Upper lobe of right lung (tissue), 1 donor: ENCODE measurements at regions not wholly inside any gene's neighbourhood (a gene's known extent, or its start where the extent isn't known, plus 50 kb on each side); places are given as distances from the start of the nearest gene placed in this dataset.

ENCODE experiments used
- ATAC-seq: fragments of 200-7000 bp; cut with Tn5 transposase; one replicate; pipeline ENCODE4 v1.9.1; 2020; ENCODE audit warnings: mild to moderate bottlenecking, moderate library complexity
- DNase-seq: peaks from one replicate; pipeline ENCODE4 v3.0.0-alpha.2; 2020
- H3K27ac ChIP-seq: fragments of 200-600 bp; one replicate; pipeline ENCODE4 v1.8.0; 2022
- H3K27me3 ChIP-seq: fragments of 200-600 bp; one replicate; pipeline ENCODE4 v1.8.0; 2022; ENCODE audit warnings: mild to moderate bottlenecking
- H3K36me3 ChIP-seq: fragments of 200-600 bp; one replicate; pipeline ENCODE4 v1.8.0; 2022
- H3K4me1 ChIP-seq: fragments of 200-600 bp; one replicate; pipeline ENCODE4 v1.8.0; 2022
- H3K4me3 ChIP-seq: fragments of 200-600 bp; one replicate; pipeline ENCODE4 v1.8.0; 2022; ENCODE audit warnings: mild to moderate bottlenecking
- H3K9me3 ChIP-seq: fragments of 200-600 bp; one replicate; pipeline ENCODE4 v1.8.0; 2022
- CTCF ChIP-seq: fragments of 200-600 bp; IDR thresholded peaks from one replicate; pipeline ENCODE4 v1.8.0; 2022; ENCODE audit warnings: antibody characterized with exemption
- intact Hi-C: fragments of 100-400 bp; cut with DNase I; formaldehyde crosslinking; loops from one replicate; pipeline ENCODE4 v1.11.0; 2022
- donor health status: DM: no; HTN: yes; CAD: no; lungs with severe emphysema.

DNA sequence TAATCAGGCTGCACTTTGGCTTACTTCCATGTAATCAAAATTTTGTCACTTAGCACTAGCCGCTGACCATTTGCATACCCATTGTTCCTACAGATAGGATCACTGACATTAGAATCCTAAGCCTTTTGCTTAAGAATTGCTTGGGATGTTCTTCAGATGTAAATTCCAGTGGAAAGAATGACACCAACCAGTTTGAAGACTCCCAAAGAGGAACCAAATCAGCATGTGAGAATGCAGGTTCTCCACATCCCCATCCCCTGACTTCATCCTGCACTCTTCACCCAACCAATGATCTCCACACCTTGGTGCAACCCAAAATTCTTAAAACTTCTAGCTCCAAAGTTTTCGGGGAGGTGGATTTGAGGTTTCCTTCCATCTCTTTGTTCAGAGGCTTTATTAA is 345.6 kb downstream of the GPAM start:
- Histone ChIP-seq H3K27me3 (no peaks in the 10 kb centered on the region), H3K27ac (no peak overlapping the region), H3K4me1 (no peaks in the 10 kb centered on the region), H3K9me3 (no peaks in the 10 kb centered on the region), H3K4me3 (no peak overlapping the region), H3K36me3 (no peaks in the 10 kb centered on the region)
- TF ChIP-seq CTCF: no peak
- ATAC-seq (no peak), DNase-seq (no peak)
- intact Hi-C loops: no loop called here

- Histone ChIP-seq H3K4me3 (no peak overlapping the region), H3K27me3 (no peaks in the 10 kb centered on the region), H3K36me3 (no peaks in the 10 kb centered on the region), H3K27ac (no peak overlapping the region), H3K4me1 (no peaks in the 10 kb centered on the region), H3K9me3 (no peaks in the 10 kb centered on the region)
- no peak for ATAC-seq
- no peak for TF ChIP-seq CTCF
- intact Hi-C loops: no loop called here
- no peak for DNase-seq
These were observed 343.0 kb downstream of the GPAM start for GRCh38 chr10:111840546-111840945.

- DNase-seq (no peak), ATAC-seq (no peak)
- H3K9me3 ChIP-seq: no peaks in the 10 kb centered on the region
- H3K27me3 ChIP-seq: no peaks in the 10 kb centered on the region
- H3K36me3 ChIP-seq: no peaks in the 10 kb centered on the region
- no peaks in the 10 kb centered on the region for H3K4me1 ChIP-seq
- no peak overlapping the region for H3K4me3 ChIP-seq
- no peak for TF ChIP-seq CTCF
- intact Hi-C loops: no loop called here
- no peak overlapping the region for H3K27ac ChIP-seq
These were observed 330.8 kb downstream of the GPAM start for GRCh38 chr10:111852801-111853200.

DNA sequence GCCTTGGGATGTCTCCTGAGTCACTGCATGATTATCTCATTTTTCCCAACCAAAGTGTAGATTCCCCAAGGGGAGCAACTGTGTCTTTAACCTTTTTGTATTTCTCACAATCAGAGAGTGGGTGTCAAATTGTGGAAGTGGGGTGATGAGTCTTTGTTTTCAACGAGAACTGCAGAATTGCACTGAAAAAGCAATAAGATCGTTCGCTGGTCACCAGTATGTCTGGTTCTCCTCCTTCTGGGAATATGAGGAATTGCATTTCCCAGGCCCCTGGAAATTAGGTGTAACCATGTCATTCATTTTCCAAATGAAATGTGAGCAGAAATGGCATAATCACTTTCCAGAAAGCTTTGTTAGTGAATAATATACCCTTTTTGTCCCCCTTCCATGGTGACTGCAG is 326.9 kb downstream of the GPAM start:
- Histone ChIP-seq H3K27ac (no peak overlapping the region), H3K36me3 (no peaks in the 10 kb centered on the region), H3K4me1 (no peaks in the 10 kb centered on the region), H3K9me3 (no peaks in the 10 kb centered on the region), H3K4me3 (no peak overlapping the region), H3K27me3 (no peaks in the 10 kb centered on the region)
- DNase-seq (no peak), ATAC-seq (no peak)
- TF ChIP-seq CTCF: peak; percentile 16
- intact Hi-C loops: no loop called here

GRCh38 chr10:111865550-111865949 is 318.0 kb downstream of the GPAM start:
- intact Hi-C loops: no loop called here

More at GRCh38 chr10:111865550-111865949, 318.0 kb downstream of the GPAM start:
- H3K4me1 ChIP-seq: no peaks in the 10 kb centered on the region
- H3K27me3 ChIP-seq: no peaks in the 10 kb centered on the region
- H3K36me3 ChIP-seq: no peaks in the 10 kb centered on the region
- ATAC-seq (no peak), DNase-seq (no peak)
- H3K4me3 ChIP-seq: no peak overlapping the region
- H3K27ac ChIP-seq: no peak overlapping the region
- no peaks in the 10 kb centered on the region for H3K9me3 ChIP-seq
- no peak for TF ChIP-seq CTCF
